ENCODE measurements at regions not wholly inside any gene's neighbourhood (a gene's known extent, or its start where the extent isn't known, plus 50 kb on each side); places are given as distances from the start of the nearest gene placed in this dataset.

DNA sequence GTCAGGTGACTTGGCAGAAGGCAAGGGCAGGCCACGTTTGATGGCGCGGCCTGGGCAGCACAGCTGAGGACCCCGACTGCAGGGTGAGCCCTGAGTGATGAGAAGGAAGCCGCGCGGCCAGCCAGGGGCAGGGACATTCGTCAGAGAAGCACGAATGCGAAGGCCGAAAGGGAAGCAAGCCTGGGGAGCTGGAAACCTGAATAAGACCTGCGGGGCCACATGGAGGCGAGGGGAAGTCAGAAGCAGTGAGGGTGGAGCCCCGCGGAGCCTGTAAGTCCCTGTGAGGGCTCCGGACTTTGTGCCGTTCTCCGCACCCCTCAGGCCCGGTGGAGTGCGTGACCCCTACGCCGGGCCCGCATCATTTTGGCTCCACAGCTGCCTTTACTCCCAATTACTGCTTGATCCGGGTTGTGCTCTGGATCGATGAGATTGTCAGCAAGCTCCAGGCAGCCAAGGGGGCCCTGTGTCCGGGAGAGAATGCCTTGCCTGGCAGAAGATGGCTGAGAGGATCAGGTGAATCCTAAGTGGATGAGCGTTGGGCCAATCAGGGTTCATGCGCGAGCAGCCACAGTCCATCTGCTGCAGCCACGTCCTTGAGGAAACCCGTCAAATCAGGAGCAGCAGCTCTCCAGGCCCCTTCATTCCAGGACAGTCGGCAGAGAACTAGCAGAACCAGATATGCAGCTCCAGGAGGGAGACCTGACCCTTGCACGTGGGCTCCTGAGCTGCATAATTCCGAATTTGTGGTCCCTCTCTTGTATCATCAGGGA is 293.3 kb upstream of the SHH start:
- TF ChIP-seq, protein P1, sequence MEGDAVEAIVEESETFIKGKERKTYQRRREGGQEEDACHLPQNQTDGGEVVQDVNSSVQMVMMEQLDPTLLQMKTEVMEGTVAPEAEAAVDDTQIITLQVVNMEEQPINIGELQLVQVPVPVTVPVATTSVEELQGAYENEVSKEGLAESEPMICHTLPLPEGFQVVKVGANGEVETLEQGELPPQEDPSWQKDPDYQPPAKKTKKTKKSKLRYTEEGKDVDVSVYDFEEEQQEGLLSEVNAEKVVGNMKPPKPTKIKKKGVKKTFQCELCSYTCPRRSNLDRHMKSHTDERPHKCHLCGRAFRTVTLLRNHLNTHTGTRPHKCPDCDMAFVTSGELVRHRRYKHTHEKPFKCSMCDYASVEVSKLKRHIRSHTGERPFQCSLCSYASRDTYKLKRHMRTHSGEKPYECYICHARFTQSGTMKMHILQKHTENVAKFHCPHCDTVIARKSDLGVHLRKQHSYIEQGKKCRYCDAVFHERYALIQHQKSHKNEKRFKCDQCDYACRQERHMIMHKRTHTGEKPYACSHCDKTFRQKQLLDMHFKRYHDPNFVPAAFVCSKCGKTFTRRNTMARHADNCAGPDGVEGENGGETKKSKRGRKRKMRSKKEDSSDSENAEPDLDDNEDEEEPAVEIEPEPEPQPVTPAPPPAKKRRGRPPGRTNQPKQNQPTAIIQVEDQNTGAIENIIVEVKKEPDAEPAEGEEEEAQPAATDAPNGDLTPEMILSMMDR (IDR thresholded peaks at IDR 0.05; ENCODE audit: extremely low read depth, missing control alignments) = no peak
- no peak for DNase-seq (ENCODE audit: low spot score)

GRCh38 chr7:156104501-156105336 is 292.5 kb upstream of the SHH start:
- TF ChIP-seq, protein P1 (IDR thresholded peaks at IDR 0.05; ENCODE audit: extremely low read depth, missing control alignments) = no peak
- no peak for DNase-seq (ENCODE audit: low spot score)

GRCh38 chr7:156102267-156102666 is 290.0 kb upstream of the SHH start:
- TF ChIP-seq, protein P1 (IDR thresholded peaks at IDR 0.05; ENCODE audit: extremely low read depth, missing control alignments) = no peak

DNA sequence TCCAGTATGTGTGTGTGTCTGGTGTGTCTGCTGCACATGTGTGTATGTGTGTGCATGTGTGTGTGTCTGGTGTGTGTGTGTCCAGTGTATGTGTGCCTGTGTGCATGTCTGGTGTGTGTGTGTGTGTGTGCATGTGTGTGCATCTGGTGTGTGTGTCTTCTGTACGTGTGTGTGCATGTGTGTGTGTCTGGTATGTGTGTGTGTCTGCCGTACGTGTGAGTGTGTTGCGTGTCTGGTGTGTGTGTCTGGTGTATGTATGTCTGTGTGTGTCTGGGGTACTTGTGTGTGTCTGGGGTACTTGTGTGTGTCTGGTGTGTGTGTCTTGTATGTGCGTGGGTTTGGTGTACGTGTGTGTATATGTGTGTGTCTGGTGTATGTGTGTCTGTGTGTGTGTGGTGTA is 289.1 kb upstream of the SHH start:
- TF ChIP-seq, protein P1 (IDR thresholded peaks at IDR 0.05; ENCODE audit: extremely low read depth, missing control alignments) = no peak
- DNase-seq (ENCODE audit: low spot score) = no peak

More at GRCh38 chr7:156102267-156102666, 290.0 kb upstream of the SHH start:
- DNase-seq (ENCODE audit: low spot score) = no peak

DNA sequence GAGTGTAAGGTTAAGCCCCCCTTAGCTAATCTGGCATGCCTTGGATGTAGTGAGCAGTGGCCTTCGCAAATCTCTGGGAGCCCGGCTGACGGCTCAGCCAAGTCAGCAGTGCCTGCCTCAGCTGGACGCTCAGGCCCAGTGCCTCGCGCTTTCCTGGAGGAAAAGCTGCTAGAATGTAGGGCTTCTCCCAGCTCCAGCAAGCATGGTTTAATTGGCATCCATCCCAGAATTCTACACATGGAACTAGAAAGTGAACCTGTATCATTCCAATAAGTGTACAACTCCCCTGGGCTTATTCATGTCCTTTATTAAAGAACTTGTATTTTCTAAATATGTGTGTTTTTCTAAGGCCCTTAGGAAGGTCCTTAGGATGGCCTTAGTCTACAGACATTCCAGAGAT is 287.8 kb upstream of the SHH start:
- TF ChIP-seq, protein P1 (IDR thresholded peaks at IDR 0.05; ENCODE audit: extremely low read depth, missing control alignments) = no peak
- DNase-seq (ENCODE audit: low spot score) = no peak

DNA sequence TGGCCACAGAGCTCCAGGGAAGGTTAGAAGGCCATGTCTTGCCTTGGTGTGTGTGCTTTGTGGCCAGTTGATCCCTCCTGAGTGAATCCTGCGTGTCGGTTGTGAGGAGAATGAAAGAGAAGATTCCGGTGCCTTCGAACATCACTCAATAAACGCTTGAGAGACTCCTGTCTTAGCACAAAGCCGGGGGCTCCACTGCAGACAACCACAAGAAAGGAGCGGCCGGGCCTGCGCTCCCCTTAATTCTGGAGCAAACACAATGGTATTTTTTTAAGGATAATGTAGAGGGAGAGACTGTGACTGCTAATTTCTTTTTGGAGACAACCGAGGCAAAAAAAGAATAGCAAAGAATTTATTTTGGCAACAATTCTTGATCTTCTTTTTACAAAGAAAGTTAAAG is 286.8 kb upstream of the SHH start:
- DNase-seq (ENCODE audit: low spot score) = no peak
- TF ChIP-seq, protein P1 (IDR thresholded peaks at IDR 0.05; ENCODE audit: extremely low read depth, missing control alignments) = no peak
